H7 (cell line): ENCODE measurements at regions not wholly inside any gene's neighbourhood (a gene's known extent, or its start where the extent isn't known, plus 50 kb on each side); places are given as distances from the start of the nearest gene placed in this dataset.
A peak's percentile ranks its signal among the peaks of the same experiment; 100 is the strongest.

Experiments used
- DNase-seq: peaks from one replicate; pipeline ENCODE4 v3.0.0; 2012
- H3K27me3 ChIP-seq: 2 replicates; pipeline ENCODE4 v1.6.0; 2011; ENCODE audit warnings: mild to moderate bottlenecking, low read length; ENCODE audit not compliant: control insufficient read depth, insufficient read depth
- H3K36me3 ChIP-seq: replicated peaks from 2 replicates; pipeline ENCODE4 v1.5.1; 2011; ENCODE audit warnings: low read length; ENCODE audit not compliant: control insufficient read depth, insufficient read depth
- H3K4me3 ChIP-seq: 2 replicates; pipeline ENCODE4 v1.5.1; 2011; ENCODE audit warnings: low read depth, mild to moderate bottlenecking, control low read depth, low read length, moderate library complexity; ENCODE audit not compliant: insufficient read depth

GRCh38 chr12:3950714-3951320 lies 77.6 kb upstream of the PARP11 start:
- no peak for DNase-seq
- Histone ChIP-seq H3K4me3 (no peak overlapping the region), H3K36me3 (no peaks in the 10 kb centered on the region), H3K27me3 (no peaks in the 10 kb centered on the region; the same call in 1 of the 2 replicates)

- Histone ChIP-seq H3K27me3 (no peaks in the 10 kb centered on the region; the same call in 1 of the 2 replicates), H3K4me3 (no peak overlapping the region), H3K36me3 (no peaks in the 10 kb centered on the region)
- DNase-seq: no peak
Observed at GRCh38 chr12:3947781-3948180, 74.6 kb upstream of the PARP11 start.

GRCh38 chr12:3945671-3946070 lies 72.5 kb upstream of the PARP11 start:
- Histone ChIP-seq H3K4me3 (no peak overlapping the region), H3K36me3 (no peaks in the 10 kb centered on the region), H3K27me3 (no peaks in the 10 kb centered on the region; the same call in 1 of the 2 replicates)
- no peak for DNase-seq

- DNase-seq: peak; percentile 64
- Histone ChIP-seq H3K4me3 (no peak overlapping the region), H3K36me3 (no peaks in the 10 kb centered on the region), H3K27me3 (peaks cover 2% of the 10 kb centered on the region)
Observed at GRCh38 chr12:3944620-3945019, 71.4 kb upstream of the PARP11 start.

DNA sequence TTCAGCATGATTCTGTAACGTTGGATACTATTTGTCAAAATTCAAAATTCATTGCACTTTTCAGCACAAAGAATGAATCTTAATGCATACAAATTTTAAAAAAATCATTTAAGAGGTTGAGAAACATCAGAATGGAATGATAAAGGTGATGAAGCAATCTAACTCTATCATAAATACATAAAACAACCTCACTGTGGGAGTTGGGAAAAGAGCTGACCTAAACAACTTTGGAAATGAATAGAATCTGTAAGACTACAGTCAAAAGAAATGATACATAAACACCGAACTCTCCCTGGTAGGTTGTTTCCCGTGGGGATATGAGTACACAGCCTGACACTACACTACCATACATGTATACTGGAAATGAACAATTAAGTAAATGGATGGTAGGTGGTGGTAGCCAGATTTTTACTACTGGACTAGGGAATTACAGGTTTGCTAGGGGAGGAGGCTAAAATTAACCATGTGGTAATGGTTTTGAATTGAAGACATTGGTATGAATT lies 64.9 kb upstream of the PARP11 start:
- Histone ChIP-seq H3K27me3 (peaks cover 2% of the 10 kb centered on the region; the same call in 1 of the 2 replicates), H3K4me3 (no peak overlapping the region), H3K36me3 (no peaks in the 10 kb centered on the region)
- no peak for DNase-seq

GRCh38 chr12:3935078-3935477 lies 61.9 kb upstream of the PARP11 start:
- Histone ChIP-seq H3K36me3 (no peaks in the 10 kb centered on the region), H3K4me3 (no peak overlapping the region), H3K27me3 (no peaks in the 10 kb centered on the region; the same call in 1 of the 2 replicates)
- no peak for DNase-seq

DNA sequence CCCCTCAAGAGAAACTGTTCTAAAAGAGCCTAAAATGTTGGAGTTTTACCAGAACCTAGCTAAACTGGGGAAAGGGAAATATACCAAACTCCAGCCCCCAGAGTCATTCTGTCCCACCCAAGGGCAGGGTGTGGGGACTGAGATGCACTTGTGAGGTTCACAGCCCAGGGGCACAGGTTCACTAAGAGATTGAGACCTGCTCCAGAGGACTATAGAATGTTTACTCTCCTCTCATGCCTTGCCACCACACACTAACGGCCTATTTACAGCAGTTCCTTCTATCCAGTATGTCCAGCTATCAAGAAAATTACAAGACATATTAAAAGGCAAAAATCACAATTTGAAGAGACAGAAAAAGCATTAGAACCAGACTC lies 60.6 kb upstream of the PARP11 start:
- no peak overlapping the region for H3K4me3 ChIP-seq
- DNase-seq: no peak
- no peaks in the 10 kb centered on the region; the same call in 1 of the 2 replicates for H3K27me3 ChIP-seq
- no peaks in the 10 kb centered on the region for H3K36me3 ChIP-seq

GRCh38 chr12:3933074-3933818 lies 60.0 kb upstream of the PARP11 start:
- H3K4me3 ChIP-seq: no peak overlapping the region
- no peaks in the 10 kb centered on the region for H3K36me3 ChIP-seq
- no peak for DNase-seq
- H3K27me3 ChIP-seq: no peaks in the 10 kb centered on the region; the same call in 1 of the 2 replicates

DNA sequence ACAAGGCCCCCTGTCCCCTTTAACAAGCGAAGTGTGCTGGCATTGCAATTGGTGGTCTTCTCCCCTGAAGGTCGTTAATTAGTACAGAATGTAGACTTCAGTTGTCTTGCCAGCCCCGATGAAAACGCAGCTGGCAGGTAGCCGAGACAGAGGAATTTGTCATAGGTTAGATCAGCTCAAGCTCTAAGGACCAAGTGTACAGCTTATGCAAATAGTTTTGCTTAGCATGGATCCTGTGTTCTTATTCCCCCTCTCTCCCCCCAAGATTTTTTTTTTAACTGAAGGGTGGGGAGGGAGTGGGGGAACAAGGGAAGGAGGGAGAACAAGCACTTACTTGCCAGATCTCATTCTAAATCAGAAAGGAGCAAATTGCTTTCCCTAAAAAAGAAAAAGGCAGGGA lies 58.6 kb upstream of the PARP11 start:
- H3K4me3 ChIP-seq: no peak overlapping the region
- no peaks in the 10 kb centered on the region for H3K36me3 ChIP-seq
- DNase-seq: no peak
- no peaks in the 10 kb centered on the region; the same call in 1 of the 2 replicates for H3K27me3 ChIP-seq

- DNase-seq: no peak
- Histone ChIP-seq H3K36me3 (no peaks in the 10 kb centered on the region), H3K27me3 (no peaks in the 10 kb centered on the region; the same call in 1 of the 2 replicates), H3K4me3 (no peak overlapping the region)
Observed at GRCh38 chr12:3931206-3931605, 58.0 kb upstream of the PARP11 start.

DNA sequence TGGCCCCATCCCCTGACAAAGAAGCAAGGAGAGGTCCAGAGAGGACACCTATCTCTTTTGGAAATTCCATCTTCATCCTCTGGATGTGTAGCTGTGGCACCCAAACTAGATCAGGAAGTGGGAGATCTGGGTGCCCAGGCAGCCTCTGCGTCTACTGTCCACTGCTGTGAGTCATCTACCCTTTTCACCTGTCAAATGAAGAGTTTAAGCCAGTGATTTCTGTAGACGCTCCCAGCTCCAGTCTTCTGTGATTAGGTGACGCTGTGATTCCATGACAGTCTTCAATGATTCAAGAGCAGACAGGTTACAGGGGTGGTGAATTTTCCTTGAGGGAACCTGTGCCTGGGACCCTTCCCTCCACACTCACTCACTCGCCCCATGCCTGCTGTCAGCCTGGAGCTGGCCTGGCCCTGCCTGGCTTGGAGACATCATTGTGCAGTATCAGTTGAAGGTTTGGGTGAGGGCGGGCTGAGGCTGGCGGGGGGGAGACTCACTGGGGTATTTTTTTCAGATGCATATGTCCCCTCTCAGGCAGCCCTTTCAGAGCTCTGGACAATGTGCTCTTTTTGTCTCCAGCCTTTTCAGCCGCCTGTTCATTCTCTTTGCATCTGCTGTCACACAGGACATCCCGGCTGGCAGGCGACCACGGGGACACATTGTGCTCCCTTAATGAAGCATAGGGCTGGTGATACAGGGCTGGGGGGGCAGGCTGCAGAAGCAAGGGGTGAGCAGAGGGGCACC lies 56.8 kb upstream of the PARP11 start:
- peak; percentile 57 for DNase-seq
- Histone ChIP-seq H3K4me3 (no peak overlapping the region), H3K36me3 (no peaks in the 10 kb centered on the region), H3K27me3 (no peaks in the 10 kb centered on the region; the same call in 1 of the 2 replicates)

DNA sequence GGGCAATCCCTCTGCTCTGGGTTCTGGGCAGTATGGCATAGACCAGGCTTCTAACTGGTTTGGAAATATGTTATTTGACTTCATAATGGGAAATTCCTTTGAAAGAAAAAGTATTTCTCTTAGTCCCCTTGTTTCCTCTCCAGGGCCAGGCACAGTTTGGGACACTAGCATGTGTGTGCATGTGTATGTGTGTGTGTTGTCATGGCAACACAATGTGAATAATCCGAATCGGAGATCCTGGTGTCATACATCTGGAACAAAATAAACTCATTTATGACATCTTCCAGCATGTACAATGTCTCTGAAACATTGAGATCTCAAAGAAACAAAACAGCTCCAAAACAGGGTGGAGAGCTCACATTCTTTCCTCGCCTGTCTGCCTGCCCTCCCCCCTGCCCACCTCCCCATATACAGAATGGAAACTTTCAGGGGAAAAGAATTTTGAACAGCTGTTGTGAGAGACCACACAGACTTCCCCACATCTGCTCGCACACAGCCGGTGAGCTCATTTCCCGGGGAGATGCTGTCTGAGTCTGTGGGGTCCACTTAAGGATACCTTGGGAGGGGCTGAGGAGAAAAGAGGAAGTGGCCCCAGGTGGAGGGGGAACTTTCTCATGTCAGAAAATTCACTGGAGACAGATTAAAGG lies 55.5 kb upstream of the PARP11 start:
- Histone ChIP-seq H3K27me3 (peaks cover 4% of the 10 kb centered on the region), H3K36me3 (no peaks in the 10 kb centered on the region), H3K4me3 (no peak overlapping the region)
- no peak for DNase-seq

GRCh38 chr12:3925621-3926020 lies 52.4 kb upstream of the PARP11 start:
- Histone ChIP-seq H3K27me3 (peaks cover 4% of the 10 kb centered on the region), H3K4me3 (no peak overlapping the region), H3K36me3 (no peaks in the 10 kb centered on the region)
- no peak for DNase-seq

DNA sequence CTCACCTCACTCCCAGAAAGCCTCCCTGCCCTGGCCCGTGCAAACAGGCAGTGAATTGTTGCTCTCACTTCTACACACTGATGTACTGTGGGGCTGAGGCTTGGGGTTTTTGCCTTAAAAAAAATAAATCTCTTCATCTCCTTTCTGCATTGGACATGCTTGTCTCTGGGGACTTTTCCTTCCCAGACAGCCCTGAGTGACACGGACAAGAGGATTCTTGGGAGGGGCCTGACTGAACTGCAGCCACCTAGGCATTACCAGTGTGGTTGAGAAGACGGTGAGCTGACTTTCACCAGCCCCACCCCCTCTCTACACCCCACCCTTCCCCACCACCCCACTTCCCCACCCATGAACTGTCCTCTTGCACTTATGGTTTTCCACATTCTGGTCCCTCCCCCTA lies 51.6 kb upstream of the PARP11 start:
- Histone ChIP-seq H3K27me3 (peaks cover 4% of the 10 kb centered on the region; the same call in 1 of the 2 replicates), H3K4me3 (no peak overlapping the region), H3K36me3 (no peaks in the 10 kb centered on the region)
- no peak for DNase-seq
